HEK293 (cell line): ENCODE measurements at regions not wholly inside any gene's neighbourhood (a gene's known extent, or its start where the extent isn't known, plus 50 kb on each side); places are given as distances from the start of the nearest gene placed in this dataset.
"Not testable (repeated sequence)": the region's sequence is repeated elsewhere in the genome, so short reads cannot be mapped to it uniquely, and the experiment has no call there.

Experiments used
- CTCF ChIA-PET: fragments of 350-600 bp; formaldehyde crosslinking; extraction: SDS; loops from one replicate; lab custom pipeline; 2021; ENCODE audit warnings: antibody characterized with exemption; lab: Yijun Ruan, JAX
- POLR2A ChIA-PET: fragments of 300-600 bp; formaldehyde crosslinking; extraction: SDS; loops from one replicate; lab custom pipeline; 2020; ENCODE audit warnings: antibody characterized with exemption, inconsistent platforms; lab: Yijun Ruan, JAX
- H3K27ac ChIP-seq: fragments of 200-500 bp; sonication (Bioruptor generic); 2 replicates; pipeline ENCODE4 v1.5.1; 2014; ENCODE audit warnings: low read depth, low read length, control low read depth, inconsistent platforms; ENCODE audit errors: extremely low read depth
- H3K36me3 ChIP-seq, 2 experiments: fragments of 200-500 bp in 1 of 2; sonication (Bioruptor generic) in 1 of 2; 1 replicate in 1 of 2; 2 replicates in 1 of 2; pipeline ENCODE4 v1.5.1; 2014 to 2017; ENCODE audit warnings: inconsistent platforms in 2 of 2, low read length in 2 of 2; ENCODE audit not compliant: control insufficient read depth in 2 of 2, insufficient read depth in 1 of 2
- H3K4me1 ChIP-seq: fragments of 200-500 bp; sonication (Bioruptor generic); 2 replicates; pipeline ENCODE4 v1.5.1; 2014; ENCODE audit warnings: mild to moderate bottlenecking, low read length, inconsistent platforms; ENCODE audit not compliant: control insufficient read depth, insufficient read depth
- H3K4me3 ChIP-seq: 2 replicates; pipeline ENCODE4 v1.5.1; 2011; ENCODE audit warnings: low read depth, mild to moderate bottlenecking, control low read depth, low read length, moderate library complexity
- H3K9me3 ChIP-seq: fragments of 200-500 bp; sonication (Bioruptor generic); 2 replicates; pipeline ENCODE4 v1.5.1; 2014; ENCODE audit warnings: low read depth, low read length, inconsistent platforms; ENCODE audit not compliant: control insufficient read depth, insufficient read depth
- BCL11A ChIP-seq: fragments of 450-650 bp; formaldehyde crosslinking; IDR thresholded peaks from 2 replicates; pipeline ENCODE4 v1.5.1; 2016; ENCODE audit warnings: low read depth, missing biosample characterization, missing genetic modification characterization
- KLF8 ChIP-seq: fragments of 450-650 bp; formaldehyde crosslinking; IDR thresholded peaks from 2 replicates; pipeline ENCODE4 v1.5.1; 2016; ENCODE audit warnings: missing biosample characterization, missing genetic modification characterization
- REPIN1 ChIP-seq: fragments of 450-650 bp; formaldehyde crosslinking; IDR thresholded peaks from 2 replicates; pipeline ENCODE4 v1.5.1; 2017; ENCODE audit warnings: missing biosample characterization, missing genetic modification characterization, low read depth
- SETDB1 ChIP-seq: IDR thresholded peaks from one replicate; pipeline ENCODE4 v1.6.1; 2017; ENCODE audit warnings: mild to moderate bottlenecking, low read length, moderate library complexity, mixed read lengths; ENCODE audit not compliant: insufficient read length
- ZNF10 ChIP-seq: fragments of 450-650 bp; formaldehyde crosslinking; IDR thresholded peaks from 2 replicates; pipeline ENCODE4 v1.5.1; 2017; ENCODE audit warnings: missing biosample characterization, missing genetic modification characterization
- ZNF121 ChIP-seq: fragments of 450-650 bp; formaldehyde crosslinking; IDR thresholded peaks from 2 replicates; pipeline ENCODE4 v1.5.1; 2016; ENCODE audit warnings: missing biosample characterization, missing genetic modification characterization
- ZNF157 ChIP-seq: fragments of 450-650 bp; formaldehyde crosslinking; IDR thresholded peaks from 2 replicates; pipeline ENCODE4 v1.5.1; 2016; ENCODE audit warnings: missing biosample characterization, missing genetic modification characterization
- ZNF169 ChIP-seq: fragments of 450-650 bp; formaldehyde crosslinking; IDR thresholded peaks from 2 replicates; pipeline ENCODE4 v1.5.1; 2016; ENCODE audit warnings: missing biosample characterization, missing genetic modification characterization
- ZNF19 ChIP-seq: fragments of 450-650 bp; formaldehyde crosslinking; IDR thresholded peaks from 2 replicates; pipeline ENCODE4; 2016; ENCODE audit warnings: missing biosample characterization, missing genetic modification characterization, low read depth
- ZNF324 ChIP-seq: fragments of 450-650 bp; formaldehyde crosslinking; IDR thresholded peaks from 2 replicates; pipeline ENCODE4 v1.5.1; 2016; ENCODE audit warnings: missing biosample characterization, missing genetic modification characterization
- ZNF596 ChIP-seq: fragments of 450-650 bp; IDR thresholded peaks from 2 replicates; pipeline ENCODE4 v1.5.0; 2018; ENCODE audit warnings: missing biosample characterization, mild to moderate bottlenecking, missing genetic modification characterization, moderate library complexity
- ZNF701 ChIP-seq: fragments of 450-650 bp; formaldehyde crosslinking; IDR thresholded peaks from 2 replicates; pipeline ENCODE4 v1.5.1; 2016; ENCODE audit warnings: missing biosample characterization, missing genetic modification characterization
- ZNF747 ChIP-seq: fragments of 450-650 bp; formaldehyde crosslinking; IDR thresholded peaks from 2 replicates; pipeline ENCODE4 v1.5.1; 2016; ENCODE audit warnings: missing biosample characterization, missing genetic modification characterization
- ZNF777 ChIP-seq: fragments of 450-650 bp; formaldehyde crosslinking; IDR thresholded peaks from 2 replicates; pipeline ENCODE4 v1.5.1; 2017; ENCODE audit warnings: missing biosample characterization, missing genetic modification characterization, borderline replicate concordance
- ZNF843 ChIP-seq: fragments of 450-650 bp; formaldehyde crosslinking; IDR thresholded peaks from 2 replicates; pipeline ENCODE4 v1.5.1; 2016; ENCODE audit warnings: missing biosample characterization, missing genetic modification characterization
- TF ChIP-seq, protein P1 (sequence below): fragments of 450-650 bp; formaldehyde crosslinking; IDR thresholded peaks from 2 replicates; pipeline ENCODE4 v1.5.1; 2016; ENCODE audit warnings: missing biosample characterization, missing genetic modification characterization
- TF ChIP-seq, protein P2 (sequence below): fragments of 450-650 bp; formaldehyde crosslinking; IDR thresholded peaks from 2 replicates; pipeline ENCODE4 v1.5.1; 2016; ENCODE audit warnings: missing biosample characterization, missing genetic modification characterization
- TF ChIP-seq, protein P3 (sequence below): fragments of 450-650 bp; formaldehyde crosslinking; IDR thresholded peaks from 2 replicates; pipeline ENCODE4 v1.5.1; 2016; ENCODE audit warnings: missing biosample characterization, missing genetic modification characterization
- TF ChIP-seq, protein P4 (sequence below): fragments of 450-650 bp; formaldehyde crosslinking; IDR thresholded peaks from 2 replicates; pipeline ENCODE4 v1.5.1; 2016; ENCODE audit warnings: missing biosample characterization, missing genetic modification characterization
- TF ChIP-seq, protein P5 (sequence below): fragments of 450-650 bp; formaldehyde crosslinking; IDR thresholded peaks from 2 replicates; pipeline ENCODE4 v1.5.1; 2016; ENCODE audit warnings: missing biosample characterization, missing genetic modification characterization
- TF ChIP-seq, protein P6 (sequence below): fragments of 450-650 bp; formaldehyde crosslinking; IDR thresholded peaks from 2 replicates; pipeline ENCODE4 v1.5.1; 2016; ENCODE audit warnings: missing biosample characterization, missing genetic modification characterization

DNA sequence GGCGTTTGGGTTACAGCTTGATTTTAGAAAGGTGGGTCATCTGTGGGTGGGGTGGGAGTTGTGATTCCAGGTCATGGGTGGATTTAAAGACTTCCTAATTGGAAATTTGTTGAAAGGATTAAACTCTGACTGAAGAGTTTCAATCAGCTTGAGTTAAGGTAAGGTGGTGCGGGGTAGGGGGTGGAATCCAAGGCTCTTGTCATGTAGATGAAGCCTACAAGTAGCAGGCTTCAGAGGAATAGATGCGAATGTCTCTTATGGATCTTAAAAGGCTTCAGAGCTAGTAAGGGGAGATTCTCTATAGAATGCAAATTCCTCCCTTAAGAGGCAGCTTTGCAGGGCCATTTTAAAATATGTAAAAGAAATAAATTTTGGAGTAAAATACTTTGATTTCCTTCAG, 645.3 kb downstream of the FRK start:
- Histone ChIP-seq H3K9me3 (no peaks in the 10 kb centered on the region), H3K36me3 (no peaks in the 10 kb centered on the region), H3K27ac (no peak overlapping the region), H3K4me3 (no peak overlapping the region), H3K4me1 (no peaks in the 10 kb centered on the region)
- CTCF ChIA-PET: interaction anchor here (0.7 kb wide), 1 partner anchor 476 kb away, joined by 3 read pairs; no protein-coding TSS in a partner anchor
- TF ChIP-seq ZNF121 (tag by site-specific recombination): no peak
- TF ChIP-seq, protein P1, sequence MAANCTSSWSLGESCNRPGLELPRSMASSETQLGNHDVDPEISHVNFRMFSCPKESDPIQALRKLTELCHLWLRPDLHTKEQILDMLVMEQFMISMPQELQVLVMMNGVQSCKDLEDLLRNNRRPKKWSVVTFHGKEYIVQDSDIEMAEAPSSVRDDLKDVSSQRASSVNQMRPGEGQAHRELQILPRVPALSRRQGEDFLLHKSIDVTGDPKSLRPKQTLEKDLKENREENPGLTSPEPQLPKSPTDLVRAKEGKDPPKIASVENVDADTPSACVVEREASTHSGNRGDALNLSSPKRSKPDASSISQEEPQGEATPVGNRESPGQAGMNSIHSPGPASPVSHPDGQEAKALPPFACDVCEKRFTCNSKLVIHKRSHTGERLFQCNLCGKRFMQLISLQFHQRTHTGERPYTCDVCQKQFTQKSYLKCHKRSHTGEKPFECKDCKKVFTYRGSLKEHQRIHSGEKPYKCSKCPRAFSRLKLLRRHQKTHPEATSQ: no peak
- TF ChIP-seq, protein P2, sequence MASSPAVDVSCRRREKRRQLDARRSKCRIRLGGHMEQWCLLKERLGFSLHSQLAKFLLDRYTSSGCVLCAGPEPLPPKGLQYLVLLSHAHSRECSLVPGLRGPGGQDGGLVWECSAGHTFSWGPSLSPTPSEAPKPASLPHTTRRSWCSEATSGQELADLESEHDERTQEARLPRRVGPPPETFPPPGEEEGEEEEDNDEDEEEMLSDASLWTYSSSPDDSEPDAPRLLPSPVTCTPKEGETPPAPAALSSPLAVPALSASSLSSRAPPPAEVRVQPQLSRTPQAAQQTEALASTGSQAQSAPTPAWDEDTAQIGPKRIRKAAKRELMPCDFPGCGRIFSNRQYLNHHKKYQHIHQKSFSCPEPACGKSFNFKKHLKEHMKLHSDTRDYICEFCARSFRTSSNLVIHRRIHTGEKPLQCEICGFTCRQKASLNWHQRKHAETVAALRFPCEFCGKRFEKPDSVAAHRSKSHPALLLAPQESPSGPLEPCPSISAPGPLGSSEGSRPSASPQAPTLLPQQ: no peak
- TF ChIP-seq, protein P3, sequence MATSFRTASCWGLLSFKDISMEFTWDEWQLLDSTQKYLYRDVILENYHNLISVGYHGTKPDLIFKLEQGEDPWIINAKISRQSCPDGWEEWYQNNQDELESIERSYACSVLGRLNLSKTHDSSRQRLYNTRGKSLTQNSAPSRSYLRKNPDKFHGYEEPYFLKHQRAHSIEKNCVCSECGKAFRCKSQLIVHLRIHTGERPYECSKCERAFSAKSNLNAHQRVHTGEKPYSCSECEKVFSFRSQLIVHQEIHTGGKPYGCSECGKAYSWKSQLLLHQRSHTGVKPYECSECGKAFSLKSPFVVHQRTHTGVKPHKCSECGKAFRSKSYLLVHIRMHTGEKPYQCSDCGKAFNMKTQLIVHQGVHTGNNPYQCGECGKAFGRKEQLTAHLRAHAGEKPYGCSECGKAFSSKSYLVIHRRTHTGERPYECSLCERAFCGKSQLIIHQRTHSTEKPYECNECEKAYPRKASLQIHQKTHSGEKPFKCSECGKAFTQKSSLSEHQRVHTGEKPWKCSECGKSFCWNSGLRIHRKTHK (tag by site-specific recombination): no peak
- TF ChIP-seq KLF8 (tag by site-specific recombination): no peak
- TF ChIP-seq BCL11A (tag by site-specific recombination): no peak
- no peak for TF ChIP-seq ZNF324 (tag by site-specific recombination)
- no peak for TF ChIP-seq ZNF777 (tag by site-specific recombination)
- TF ChIP-seq, protein P4, sequence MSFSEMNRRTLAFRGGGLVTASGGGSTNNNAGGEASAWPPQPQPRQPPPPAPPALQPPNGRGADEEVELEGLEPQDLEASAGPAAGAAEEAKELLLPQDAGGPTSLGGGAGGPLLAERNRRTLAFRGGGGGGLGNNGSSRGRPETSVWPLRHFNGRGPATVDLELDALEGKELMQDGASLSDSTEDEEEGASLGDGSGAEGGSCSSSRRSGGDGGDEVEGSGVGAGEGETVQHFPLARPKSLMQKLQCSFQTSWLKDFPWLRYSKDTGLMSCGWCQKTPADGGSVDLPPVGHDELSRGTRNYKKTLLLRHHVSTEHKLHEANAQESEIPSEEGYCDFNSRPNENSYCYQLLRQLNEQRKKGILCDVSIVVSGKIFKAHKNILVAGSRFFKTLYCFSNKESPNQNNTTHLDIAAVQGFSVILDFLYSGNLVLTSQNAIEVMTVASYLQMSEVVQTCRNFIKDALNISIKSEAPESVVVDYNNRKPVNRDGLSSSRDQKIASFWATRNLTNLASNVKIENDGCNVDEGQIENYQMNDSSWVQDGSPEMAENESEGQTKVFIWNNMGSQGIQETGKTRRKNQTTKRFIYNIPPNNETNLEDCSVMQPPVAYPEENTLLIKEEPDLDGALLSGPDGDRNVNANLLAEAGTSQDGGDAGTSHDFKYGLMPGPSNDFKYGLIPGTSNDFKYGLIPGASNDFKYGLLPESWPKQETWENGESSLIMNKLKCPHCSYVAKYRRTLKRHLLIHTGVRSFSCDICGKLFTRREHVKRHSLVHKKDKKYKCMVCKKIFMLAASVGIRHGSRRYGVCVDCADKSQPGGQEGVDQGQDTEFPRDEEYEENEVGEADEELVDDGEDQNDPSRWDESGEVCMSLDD: no peak
- TF ChIP-seq ZNF701 (tag by site-specific recombination): no peak
- TF ChIP-seq ZNF10: no peak
- POLR2A ChIA-PET: no interaction called here

DNA sequence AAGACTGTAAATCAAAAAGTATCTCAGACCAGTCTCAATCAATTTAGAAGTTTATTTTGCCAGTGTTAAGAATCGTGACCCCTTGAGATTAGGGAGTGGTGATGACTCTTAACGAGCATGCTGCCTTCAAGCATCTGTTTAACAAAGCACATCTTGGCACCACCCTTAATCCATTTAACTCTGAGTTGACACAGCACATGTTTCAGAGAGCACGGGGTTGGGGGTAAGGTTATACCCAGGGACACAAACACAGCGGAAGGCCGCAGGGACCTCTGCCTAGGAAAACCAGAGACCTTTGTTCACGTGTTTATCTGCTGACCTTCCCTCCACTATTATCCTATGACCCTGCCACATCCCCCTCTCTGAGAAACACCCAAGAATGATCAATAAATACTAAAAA, 645.8 kb downstream of the FRK start:
- not testable (repeated sequence) for H3K36me3 ChIP-seq

DNA sequence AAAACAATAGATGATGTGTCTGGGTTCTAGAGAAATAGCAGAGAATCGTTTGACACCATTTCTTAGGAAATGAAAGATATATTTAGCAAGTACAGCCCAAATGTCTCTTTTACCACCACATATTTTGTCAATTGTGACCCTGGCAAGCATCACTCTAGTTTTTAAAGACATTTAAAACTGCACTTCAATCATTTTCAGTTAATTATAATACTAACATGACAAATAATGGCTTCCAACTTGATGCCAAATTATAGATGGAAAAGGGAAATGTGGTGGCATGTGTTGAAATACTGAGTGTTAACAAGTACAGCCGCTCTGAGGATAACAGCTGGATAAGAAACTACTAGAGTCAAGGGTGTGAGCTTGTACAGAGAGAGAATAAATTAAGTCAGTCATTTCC, 648.9 kb downstream of the FRK start:
- H3K4me3 ChIP-seq: no peak overlapping the region
- H3K4me1 ChIP-seq: no peaks in the 10 kb centered on the region
- H3K36me3 ChIP-seq: no peaks in the 10 kb centered on the region
- no peaks in the 10 kb centered on the region for H3K9me3 ChIP-seq
- no peak overlapping the region for H3K27ac ChIP-seq
- POLR2A ChIA-PET: no interaction called here
- CTCF ChIA-PET: no interaction called here
- TF ChIP-seq REPIN1 (tag by site-specific recombination): no peak
- TF ChIP-seq ZNF843: no peak
- TF ChIP-seq SETDB1: no peak
- TF ChIP-seq ZNF19 (tag by site-specific recombination): no peak
- TF ChIP-seq, protein P5, sequence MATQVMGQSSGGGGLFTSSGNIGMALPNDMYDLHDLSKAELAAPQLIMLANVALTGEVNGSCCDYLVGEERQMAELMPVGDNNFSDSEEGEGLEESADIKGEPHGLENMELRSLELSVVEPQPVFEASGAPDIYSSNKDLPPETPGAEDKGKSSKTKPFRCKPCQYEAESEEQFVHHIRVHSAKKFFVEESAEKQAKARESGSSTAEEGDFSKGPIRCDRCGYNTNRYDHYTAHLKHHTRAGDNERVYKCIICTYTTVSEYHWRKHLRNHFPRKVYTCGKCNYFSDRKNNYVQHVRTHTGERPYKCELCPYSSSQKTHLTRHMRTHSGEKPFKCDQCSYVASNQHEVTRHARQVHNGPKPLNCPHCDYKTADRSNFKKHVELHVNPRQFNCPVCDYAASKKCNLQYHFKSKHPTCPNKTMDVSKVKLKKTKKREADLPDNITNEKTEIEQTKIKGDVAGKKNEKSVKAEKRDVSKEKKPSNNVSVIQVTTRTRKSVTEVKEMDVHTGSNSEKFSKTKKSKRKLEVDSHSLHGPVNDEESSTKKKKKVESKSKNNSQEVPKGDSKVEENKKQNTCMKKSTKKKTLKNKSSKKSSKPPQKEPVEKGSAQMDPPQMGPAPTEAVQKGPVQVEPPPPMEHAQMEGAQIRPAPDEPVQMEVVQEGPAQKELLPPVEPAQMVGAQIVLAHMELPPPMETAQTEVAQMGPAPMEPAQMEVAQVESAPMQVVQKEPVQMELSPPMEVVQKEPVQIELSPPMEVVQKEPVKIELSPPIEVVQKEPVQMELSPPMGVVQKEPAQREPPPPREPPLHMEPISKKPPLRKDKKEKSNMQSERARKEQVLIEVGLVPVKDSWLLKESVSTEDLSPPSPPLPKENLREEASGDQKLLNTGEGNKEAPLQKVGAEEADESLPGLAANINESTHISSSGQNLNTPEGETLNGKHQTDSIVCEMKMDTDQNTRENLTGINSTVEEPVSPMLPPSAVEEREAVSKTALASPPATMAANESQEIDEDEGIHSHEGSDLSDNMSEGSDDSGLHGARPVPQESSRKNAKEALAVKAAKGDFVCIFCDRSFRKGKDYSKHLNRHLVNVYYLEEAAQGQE (tag by site-specific recombination): no peak
- no peak for TF ChIP-seq ZNF157 (tag by site-specific recombination)
- no peak for TF ChIP-seq ZNF169
- TF ChIP-seq ZNF747 (tag by site-specific recombination): no peak
- no peak for TF ChIP-seq ZNF596 (tag by site-specific recombination)
- TF ChIP-seq, protein P6, sequence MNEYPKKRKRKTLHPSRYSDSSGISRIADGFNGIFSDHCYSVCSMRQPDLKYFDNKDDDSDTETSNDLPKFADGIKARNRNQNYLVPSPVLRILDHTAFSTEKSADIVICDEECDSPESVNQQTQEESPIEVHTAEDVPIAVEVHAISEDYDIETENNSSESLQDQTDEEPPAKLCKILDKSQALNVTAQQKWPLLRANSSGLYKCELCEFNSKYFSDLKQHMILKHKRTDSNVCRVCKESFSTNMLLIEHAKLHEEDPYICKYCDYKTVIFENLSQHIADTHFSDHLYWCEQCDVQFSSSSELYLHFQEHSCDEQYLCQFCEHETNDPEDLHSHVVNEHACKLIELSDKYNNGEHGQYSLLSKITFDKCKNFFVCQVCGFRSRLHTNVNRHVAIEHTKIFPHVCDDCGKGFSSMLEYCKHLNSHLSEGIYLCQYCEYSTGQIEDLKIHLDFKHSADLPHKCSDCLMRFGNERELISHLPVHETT (tag by site-specific recombination): no peak

More for the DNA sequence above, 645.8 kb downstream of the FRK start:
- CTCF ChIA-PET, POLR2A ChIA-PET, H3K4me3 ChIP-seq, H3K9me3 ChIP-seq, H3K27ac ChIP-seq, H3K4me1 ChIP-seq: not testable (repeated sequence)
